ENCODE measurements at regions not wholly inside any gene's neighbourhood (a gene's known extent, or its start where the extent isn't known, plus 50 kb on each side); places are given as distances from the start of the nearest gene placed in this dataset.

- Histone ChIP-seq H3K4me2 (ENCODE audit: low read length) (no peak overlapping the region), H2AFZ (ENCODE audit: low read depth, low read length, poor library complexity, severe bottlenecking) (peak overlapping the region; percentile 36), H3K9ac (ENCODE audit: low read length) (no peak overlapping the region), H3K27ac (ENCODE audit: low read depth, low read length) (no peak overlapping the region), H3K9me2 (ENCODE audit: insufficient read depth) (no peaks in the 10 kb centered on the region), H3K4me3 (replicated peaks in 1 of 2; ENCODE audit: low read depth in 1 of 2, low read length in 2 of 2) (no peak overlapping the region), H3K4me1 (ENCODE audit: control insufficient read depth in 1 of 2, insufficient read depth in 2 of 2, low read length in 2 of 2) (no peaks in the 10 kb centered on the region), H3K36me3 (ENCODE audit: control insufficient read depth in 1 of 2, insufficient read depth in 2 of 2, low read length in 2 of 2) (no peaks in the 10 kb centered on the region), H3K27me3 (ENCODE audit: insufficient read depth, low read length) (no peaks in the 10 kb centered on the region), H4K20me1 (ENCODE audit: insufficient read depth) (no peaks in the 10 kb centered on the region), H3K79me2 (ENCODE audit: insufficient read depth, low read length) (no peaks in the 10 kb centered on the region), H3K9me3 (ENCODE audit: control insufficient read depth in 1 of 2, insufficient read depth in 1 of 2, low read depth in 1 of 2, low read length in 2 of 2) (no peaks in the 10 kb centered on the region)
- DNase-seq (ENCODE audit: low read depth, low spot score) (no peak), ATAC-seq (no peak)
- no peak for TF ChIP-seq MAX (IDR thresholded peaks at IDR 0.05)
- TF ChIP-seq EGR1 (IDR thresholded peaks at IDR 0.05; ENCODE audit: low read depth) = no peak
- TF ChIP-seq SRF (IDR thresholded peaks at IDR 0.05; ENCODE audit: low read depth) = no peak
- no peak for TF ChIP-seq POLR2A (IDR thresholded peaks at IDR 0.05; ENCODE audit: borderline replicate concordance, extremely low read depth, insufficient read depth, insufficient read length)
- ChIA-PET POLR2A (no interaction called here), CTCF (no interaction called here), RAD21 (ENCODE audit: low non-redundant PET in 1 of 2, low total read pairs in 2 of 2, uncharacterized antibody in 2 of 2, unreplicated experiment in 2 of 2) (no interaction called here)
- intact Hi-C loops (cut with micrococcal nuclease) = no loop called here
- BruUV-seq (replicated peaks) = no TSS peak
Observed at GRCh38 chr3:152196782-152197181, 71.9 kb upstream of the MBNL1 start.

GRCh38 chr3:152197451-152197850, 71.3 kb upstream of the MBNL1 start:
- RAD21 ChIA-PET (ENCODE audit: low non-redundant PET in 1 of 2, low total read pairs in 2 of 2, uncharacterized antibody in 2 of 2, unreplicated experiment in 2 of 2) = no interaction called here
- H3K4me1 ChIP-seq (ENCODE audit: control insufficient read depth in 1 of 2, insufficient read depth in 2 of 2, low read length in 2 of 2) = no peaks in the 10 kb centered on the region
- H3K4me2 ChIP-seq (ENCODE audit: low read length) = no peak overlapping the region
- no peaks in the 10 kb centered on the region for H3K9me2 ChIP-seq (ENCODE audit: insufficient read depth)
- ATAC-seq = no peak
- no peak for DNase-seq (ENCODE audit: low read depth, low spot score)
- H4K20me1 ChIP-seq (ENCODE audit: insufficient read depth) = no peaks in the 10 kb centered on the region
- H3K4me3 ChIP-seq (replicated peaks in 1 of 2; ENCODE audit: low read depth in 1 of 2, low read length in 2 of 2) = no peak overlapping the region
- CTCF ChIA-PET = no interaction called here
- no peak overlapping the region for H3K27ac ChIP-seq (ENCODE audit: low read depth, low read length)
- H3K27me3 ChIP-seq (ENCODE audit: insufficient read depth, low read length) = no peaks in the 10 kb centered on the region
- TF ChIP-seq ELF1 (IDR thresholded peaks at IDR 0.05; ENCODE audit: borderline replicate concordance, low read depth) (no peak), REST (IDR thresholded peaks at IDR 0.05; ENCODE audit: low read depth) (no peak), EGR1 (IDR thresholded peaks at IDR 0.05; ENCODE audit: low read depth) (no peak), ZNF274 (IDR thresholded peaks at IDR 0.05; ENCODE audit: low read depth, low read length) (no peak), SP1 (IDR thresholded peaks at IDR 0.05; ENCODE audit: low read depth) (no peak), RAD21 (IDR thresholded peaks at IDR 0.05; ENCODE audit: low read depth) (no peak), ZFX (IDR thresholded peaks at IDR 0.05) (no peak), JUND (IDR thresholded peaks at IDR 0.05) (no peak)
- no peaks in the 10 kb centered on the region for H3K36me3 ChIP-seq (ENCODE audit: control insufficient read depth in 1 of 2, insufficient read depth in 2 of 2, low read length in 2 of 2)
- no peak overlapping the region for H3K9ac ChIP-seq (ENCODE audit: low read length)
- no peaks in the 10 kb centered on the region for H3K79me2 ChIP-seq (ENCODE audit: insufficient read depth, low read length)
- no TSS peak for BruUV-seq (replicated peaks)
- POLR2A ChIA-PET = no interaction called here
- no peaks in the 10 kb centered on the region for H3K9me3 ChIP-seq (ENCODE audit: control insufficient read depth in 1 of 2, insufficient read depth in 1 of 2, low read depth in 1 of 2, low read length in 2 of 2)
- no peak overlapping the region for H2AFZ ChIP-seq (ENCODE audit: low read depth, low read length, poor library complexity, severe bottlenecking)
- intact Hi-C loops (cut with micrococcal nuclease) = no loop called here

Measured in HCT116 (cell line).